Endothelial cell of umbilical vein (primary cell): ENCODE measurements at regions not wholly inside any gene's neighbourhood (a gene's known extent, or its start where the extent isn't known, plus 50 kb on each side); places are given as distances from the start of the nearest gene placed in this dataset.

ENCODE experiments used
- BruUV-seq: library from RNA; stranded (reverse); fragments of 400-500 nt; replicated peaks from 2 replicates; lab custom pipeline; 2021; lab: Mats Ljungman, UMichigan
- CTCF ChIA-PET: fragments of 300-600, 350-600 bp; sonication (Branson Sonifier 250); formaldehyde crosslinking; loops from one replicate; lab custom pipeline; 2021; ENCODE audit warnings: antibody characterized with exemption, inconsistent platforms; lab: Charles Lee
- POLR2A ChIA-PET: fragments of 300-600, 350-600 bp; sonication (Branson Sonifier 250); formaldehyde crosslinking; loops from one replicate; lab custom pipeline; 2021; ENCODE audit warnings: antibody characterized with exemption, inconsistent platforms; lab: Charles Lee
- DNase-seq: peaks from one replicate; pipeline ENCODE4 v3.0.0-alpha.2; 2011; ENCODE audit warnings: low read depth, low spot score
- FAIRE-seq: peaks from 2 replicates; lab custom pipeline; 2011; peaks lifted over from hg19 to GRCh38; lab: Jason Lieb, UNC
- H2AFZ ChIP-seq: 2 replicates; pipeline ENCODE4 v1.6.0; 2012; ENCODE audit warnings: low read depth, low read length, control low read depth, inconsistent platforms
- H3K27ac ChIP-seq: 2 replicates; pipeline ENCODE4 v1.5.1; 2011; ENCODE audit warnings: low read depth, mild to moderate bottlenecking, control low read depth, low read length, moderate library complexity; ENCODE audit not compliant: insufficient read depth
- H3K27me3 ChIP-seq, 2 experiments: 2 replicates each; pipeline versions ENCODE4 v1.6.0 to v1.6.1; 2011; ENCODE audit warnings: low read length in 2 of 2, mixed read lengths in 1 of 2; ENCODE audit not compliant: control insufficient read depth in 2 of 2, insufficient read depth in 2 of 2
- H3K36me3 ChIP-seq, 2 experiments: 2 replicates in 1 of 2; 3 replicates in 1 of 2; pipeline ENCODE4 v1.5.1; 2011; ENCODE audit warnings: low read length in 2 of 2, mild to moderate bottlenecking in 1 of 2, moderate library complexity in 1 of 2; ENCODE audit not compliant: control insufficient read depth in 2 of 2, insufficient read depth in 2 of 2; ENCODE audit errors: extremely low read depth in 1 of 2
- H3K4me1 ChIP-seq: 3 replicates; pipeline ENCODE4 v1.5.1; 2011; ENCODE audit warnings: mild to moderate bottlenecking, low read length; ENCODE audit not compliant: control insufficient read depth, insufficient read depth; ENCODE audit errors: extremely low read depth
- H3K4me2 ChIP-seq: 2 replicates; pipeline ENCODE4 v1.6.1; 2011; ENCODE audit warnings: low read length, control low read depth, mixed read lengths; ENCODE audit not compliant: insufficient read depth
- H3K4me3 ChIP-seq, 3 experiments: fragments of 200-600 bp in 1 of 3; sonication (generic), shearing (Covaris generic) in 1 of 3; replicated peaks in 1 of 3; 2 replicates each; pipeline ENCODE4 v1.5.1; 2011 to 2016; ENCODE audit warnings: control low read depth in 3 of 3, low read length in 3 of 3, mild to moderate bottlenecking in 2 of 3, inconsistent platforms in 1 of 3, low read depth in 1 of 3, moderate library complexity in 1 of 3; ENCODE audit not compliant: insufficient read depth in 1 of 3
- H3K79me2 ChIP-seq: 2 replicates; pipeline ENCODE4 v1.6.0; 2012; ENCODE audit warnings: low read length, inconsistent platforms; ENCODE audit not compliant: control insufficient read depth, insufficient read depth
- H3K9ac ChIP-seq: replicated peaks from 2 replicates; pipeline ENCODE3; 2011; ENCODE audit warnings: low read length, control low read depth; ENCODE audit not compliant: insufficient read depth; ENCODE audit errors: extremely low read depth
- H3K9me1 ChIP-seq: replicated peaks from 3 replicates; pipeline ENCODE4 v1.6.0; 2011; ENCODE audit warnings: mild to moderate bottlenecking, low read length; ENCODE audit not compliant: control insufficient read depth, insufficient read depth; ENCODE audit errors: extremely low read depth
- H3K9me3 ChIP-seq: replicated peaks from 2 replicates; pipeline ENCODE4 v1.5.1; 2012; ENCODE audit warnings: low read length, inconsistent platforms; ENCODE audit not compliant: control insufficient read depth, insufficient read depth
- H4K20me1 ChIP-seq: replicated peaks from 2 replicates; pipeline ENCODE3; 2011; ENCODE audit warnings: mild to moderate bottlenecking, low read length; ENCODE audit not compliant: control insufficient read depth, insufficient read depth; ENCODE audit errors: extremely low read depth
- CTCF ChIP-seq, 2 donors: IDR thresholded peaks; 1 replicate in 1 of 2; 2 replicates in 1 of 2; pipeline ENCODE4 v1.5.1; 2011; ENCODE audit warnings: low read length in 2 of 2, mild to moderate bottlenecking in 2 of 2, moderate library complexity in 2 of 2, control low read depth in 1 of 2, inconsistent platforms in 1 of 2, low read depth in 1 of 2; ENCODE audit not compliant: insufficient read depth in 1 of 2; ENCODE audit errors: extremely low read depth in 1 of 2
- EZH2 ChIP-seq: IDR thresholded peaks from 2 replicates; pipeline ENCODE4 v1.6.1; 2012; ENCODE audit warnings: borderline replicate concordance, low read depth, mild to moderate bottlenecking, moderate library complexity, low read length, inconsistent platforms; ENCODE audit not compliant: severe bottlenecking
- FOS ChIP-seq: IDR thresholded peaks from 2 replicates; pipeline ENCODE4 v1.6.1; 2011; ENCODE audit warnings: mild to moderate bottlenecking, low read length, moderate library complexity, borderline replicate concordance; ENCODE audit not compliant: insufficient read depth
- GATA2 ChIP-seq: IDR thresholded peaks from 2 replicates; pipeline ENCODE4 v1.7.0; 2011; ENCODE audit warnings: low read depth, mild to moderate bottlenecking, moderate library complexity, mixed read lengths, low read length; ENCODE audit not compliant: insufficient read length, insufficient read depth
- JUN ChIP-seq: IDR thresholded peaks from 2 replicates; pipeline ENCODE4 v1.6.1; 2011; ENCODE audit warnings: borderline replicate concordance, low read depth; ENCODE audit not compliant: insufficient read length, insufficient read depth
- MAX ChIP-seq: IDR thresholded peaks from 2 replicates; pipeline ENCODE4 v1.6.1; 2011; ENCODE audit not compliant: insufficient read depth, insufficient read length
- MYC ChIP-seq: IDR thresholded peaks from one replicate; pipeline ENCODE4 v1.6.1; 2011; ENCODE audit warnings: mild to moderate bottlenecking, low read depth, low read length
- POLR2A ChIP-seq: IDR thresholded peaks from 2 replicates; pipeline ENCODE4 v1.6.1; 2012; ENCODE audit warnings: low read depth, mild to moderate bottlenecking, control low read depth, low read length
- POLR2AphosphoS5 ChIP-seq: IDR thresholded peaks from 2 replicates; pipeline ENCODE4 v1.6.1; 2012; ENCODE audit warnings: low read depth, mild to moderate bottlenecking, control low read depth, low read length, moderate library complexity; ENCODE audit not compliant: insufficient read depth
- dilution Hi-C: fragments of 300-500 bp; cut with MboI; formaldehyde crosslinking; loops from one replicate; pipeline ENCODE4 v1.15.0; 2019; ENCODE audit warnings: low sequenced_read_pairs; ENCODE audit not compliant: extremely low pct_ligation_motif_present
- intact Hi-C: fragments of 100-400 bp; cut with micrococcal nuclease; formaldehyde crosslinking; loops from one replicate; pipeline ENCODE4 v1.10.0; 2022

- Histone ChIP-seq H3K9ac (no peak overlapping the region), H3K9me1 (no peaks in the 10 kb centered on the region), H3K9me3 (no peaks in the 10 kb centered on the region), H3K79me2 (no peaks in the 10 kb centered on the region), H3K4me1 (no peaks in the 10 kb centered on the region), H4K20me1 (no peaks in the 10 kb centered on the region), H3K4me2 (no peak overlapping the region), H3K4me3 (no peak overlapping the region), H3K36me3 (no peaks in the 10 kb centered on the region), H2AFZ (no peak overlapping the region), H3K27ac (no peak overlapping the region), H3K27me3 (no peaks in the 10 kb centered on the region)
- intact Hi-C loops (no loop called here), dilution Hi-C loops (no loop called here)
- POLR2A ChIA-PET, result no interaction called here
- CTCF ChIA-PET, result no interaction called here
- DNase-seq (no peak), FAIRE-seq (no peak)
- TF ChIP-seq CTCF (IDR thresholded peaks at IDR 0.05; ENCODE audit: extremely low read depth in 1 of 2, insufficient read depth in 1 of 2, low read depth in 1 of 2, low read length in 2 of 2) (no peak), POLR2AphosphoS5 (no peak), MAX (no peak), EZH2 (no peak), FOS (no peak), MYC (no peak), POLR2A (no peak), JUN (no peak), GATA2 (no peak)
- no TSS peak for BruUV-seq
These were observed 64.0 kb upstream of the FOXQ1 start for GRCh38 chr6:1247894-1248293.
